GM19239 (cell line): ENCODE measurements at regions not wholly inside any gene's neighbourhood (a gene's known extent, or its start where the extent isn't known, plus 50 kb on each side); places are given as distances from the start of the nearest gene placed in this dataset.

Source experiments
- DNase-seq: peaks from one replicate; pipeline ENCODE4 v3.0.0; 2011; ENCODE audit warnings: low spot score; ENCODE audit not compliant: insufficient read length
- FAIRE-seq: peaks from 2 replicates; lab custom pipeline; 2011; peaks lifted over from hg19 to GRCh38; lab: Jason Lieb, UNC

DNA sequence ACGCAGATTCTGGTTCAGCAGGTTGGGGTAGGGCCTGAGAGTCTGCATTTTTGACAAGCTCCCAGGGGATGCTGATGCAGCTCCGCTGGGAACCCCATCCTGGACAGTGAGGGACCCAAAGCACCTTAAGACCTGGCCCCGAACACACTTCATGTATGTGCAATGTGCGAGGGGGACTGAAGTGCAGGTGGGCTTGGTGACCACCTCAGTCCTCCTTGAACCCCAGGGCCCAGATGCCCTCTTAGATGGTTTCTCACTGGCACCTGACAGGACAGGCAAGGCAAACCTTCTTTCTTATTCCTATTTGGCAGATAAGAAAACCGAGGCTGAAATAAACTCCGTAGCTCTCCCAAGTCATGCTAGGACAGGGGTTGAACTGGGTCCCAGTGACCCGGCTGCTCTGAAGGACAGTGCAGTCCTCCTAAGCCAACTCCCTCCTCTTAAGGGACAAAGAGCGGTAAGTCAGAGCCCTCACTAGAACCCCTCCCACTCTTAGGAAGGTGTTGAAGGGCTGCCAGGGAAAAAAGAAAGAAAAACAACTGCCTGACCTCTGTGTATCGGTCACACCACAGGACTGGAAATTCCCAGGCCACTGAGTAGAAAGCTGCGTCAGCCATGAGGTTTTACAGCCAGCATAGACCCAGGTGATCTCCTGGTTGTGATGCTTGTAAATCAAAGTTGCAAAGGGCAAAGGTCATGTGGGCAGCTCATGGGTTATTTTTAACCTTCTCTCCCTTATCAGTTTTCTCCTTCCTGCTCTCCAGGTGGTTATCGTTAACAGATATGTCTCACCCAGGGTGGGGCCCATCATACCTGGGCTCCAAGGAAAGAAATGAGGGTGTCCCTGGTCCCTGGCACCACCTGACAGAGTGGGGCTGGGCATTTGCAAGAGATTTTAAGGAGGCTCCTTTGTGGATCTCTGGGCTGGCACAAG lies 90.9 kb upstream of the SMNDC1 start:
- DNase-seq (peak; percentile 37), FAIRE-seq (peak; percentile 95)

DNA sequence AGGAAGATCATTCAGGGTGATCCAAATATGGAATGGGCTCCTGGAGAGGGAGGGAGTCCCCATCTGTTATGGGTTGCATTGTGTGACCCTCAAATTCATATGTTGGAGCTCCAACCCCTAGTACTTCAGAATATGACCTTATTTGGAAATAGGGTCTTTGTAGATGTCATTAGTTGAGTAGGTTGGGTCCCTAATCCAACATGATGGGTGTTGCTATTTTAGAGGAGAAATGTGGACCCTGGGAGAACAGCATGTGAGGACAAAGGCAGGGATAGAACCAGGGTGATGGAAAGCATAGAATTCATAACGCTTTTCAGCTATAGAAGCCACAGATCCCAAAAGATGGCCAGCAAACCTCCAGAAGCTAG lies 91.5 kb upstream of the SMNDC1 start:
- DNase-seq = no peak
- FAIRE-seq = no peak

- FAIRE-seq = no peak
Observed at GRCh38 chr10:110397856-110398255, 93.1 kb upstream of the SMNDC1 start.

GRCh38 chr10:110398419-110399105 lies 93.8 kb upstream of the SMNDC1 start:
- FAIRE-seq (no peak), DNase-seq (no peak)

More at GRCh38 chr10:110397856-110398255, 93.1 kb upstream of the SMNDC1 start:
- no peak for DNase-seq

- no peak for DNase-seq
- FAIRE-seq = no peak
Observed at GRCh38 chr10:110399106-110399964, 94.6 kb upstream of the SMNDC1 start.

- DNase-seq (no peak), FAIRE-seq (no peak)
Observed at GRCh38 chr10:110399965-110400933, 95.5 kb upstream of the SMNDC1 start.

DNA sequence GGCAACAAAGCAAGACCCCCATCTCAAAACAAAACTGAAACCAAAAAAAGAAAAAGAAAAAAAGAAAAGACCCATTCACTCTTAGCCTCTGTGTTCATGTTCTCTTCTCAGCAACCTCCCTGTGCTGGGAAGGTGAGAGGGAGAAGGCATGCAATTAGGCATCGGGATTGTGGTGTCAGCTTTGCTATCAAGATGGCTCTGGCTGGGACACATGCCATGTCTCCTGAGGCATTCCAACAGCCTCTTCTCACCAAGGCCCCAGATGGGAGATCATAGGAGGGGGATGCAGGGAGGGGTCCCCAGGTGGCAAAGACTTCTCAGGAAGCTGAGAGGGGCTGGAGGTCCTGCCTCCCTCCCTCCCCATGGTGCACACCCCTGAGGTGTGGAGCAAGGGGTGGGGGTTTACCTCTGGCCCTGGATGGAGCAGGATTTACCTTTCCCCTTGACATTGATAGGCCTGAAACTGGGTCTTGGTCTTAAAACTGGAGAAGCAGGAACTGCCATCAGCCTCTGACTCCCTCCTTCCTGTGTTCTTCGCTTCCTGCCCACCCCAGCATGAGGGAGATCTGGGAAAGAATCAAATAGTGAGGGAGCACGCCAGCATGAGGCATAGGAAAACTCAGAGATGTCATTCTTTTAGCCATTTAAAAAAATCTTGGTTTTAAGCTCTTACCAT lies 96.2 kb upstream of the DUSP5 start:
- no peak for FAIRE-seq
- DNase-seq = no peak

GRCh38 chr10:110402077-110402416 lies 95.7 kb upstream of the DUSP5 start:
- DNase-seq (no peak), FAIRE-seq (no peak)

- DNase-seq = no peak
- no peak for FAIRE-seq
Observed at GRCh38 chr10:110403593-110403992, 94.1 kb upstream of the DUSP5 start.

GRCh38 chr10:110404413-110404812 lies 93.3 kb upstream of the DUSP5 start:
- DNase-seq (no peak), FAIRE-seq (no peak)

- DNase-seq (no peak), FAIRE-seq (no peak)
Observed at GRCh38 chr10:110404825-110405224, 92.9 kb upstream of the DUSP5 start.

DNA sequence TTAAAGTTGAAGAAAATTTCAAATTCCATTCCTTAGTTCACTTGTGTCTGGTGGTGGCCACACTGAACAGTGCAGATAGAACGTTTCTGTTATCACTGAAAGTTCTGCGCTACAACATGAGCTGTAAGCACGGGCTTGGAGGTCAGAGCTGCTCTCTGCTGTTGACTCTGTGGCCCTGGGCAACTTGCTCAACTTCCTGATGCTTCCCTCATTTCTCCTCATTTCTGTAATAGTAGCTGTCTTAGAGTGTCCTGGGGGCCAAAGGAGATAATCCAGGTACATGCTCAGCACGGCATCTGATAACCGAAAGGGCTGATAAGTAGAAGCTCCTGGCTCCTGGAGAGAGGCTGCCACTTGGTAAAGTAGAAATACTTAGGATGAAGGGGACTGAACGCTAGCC lies 92.3 kb upstream of the DUSP5 start:
- FAIRE-seq (no peak), DNase-seq (no peak)

DNA sequence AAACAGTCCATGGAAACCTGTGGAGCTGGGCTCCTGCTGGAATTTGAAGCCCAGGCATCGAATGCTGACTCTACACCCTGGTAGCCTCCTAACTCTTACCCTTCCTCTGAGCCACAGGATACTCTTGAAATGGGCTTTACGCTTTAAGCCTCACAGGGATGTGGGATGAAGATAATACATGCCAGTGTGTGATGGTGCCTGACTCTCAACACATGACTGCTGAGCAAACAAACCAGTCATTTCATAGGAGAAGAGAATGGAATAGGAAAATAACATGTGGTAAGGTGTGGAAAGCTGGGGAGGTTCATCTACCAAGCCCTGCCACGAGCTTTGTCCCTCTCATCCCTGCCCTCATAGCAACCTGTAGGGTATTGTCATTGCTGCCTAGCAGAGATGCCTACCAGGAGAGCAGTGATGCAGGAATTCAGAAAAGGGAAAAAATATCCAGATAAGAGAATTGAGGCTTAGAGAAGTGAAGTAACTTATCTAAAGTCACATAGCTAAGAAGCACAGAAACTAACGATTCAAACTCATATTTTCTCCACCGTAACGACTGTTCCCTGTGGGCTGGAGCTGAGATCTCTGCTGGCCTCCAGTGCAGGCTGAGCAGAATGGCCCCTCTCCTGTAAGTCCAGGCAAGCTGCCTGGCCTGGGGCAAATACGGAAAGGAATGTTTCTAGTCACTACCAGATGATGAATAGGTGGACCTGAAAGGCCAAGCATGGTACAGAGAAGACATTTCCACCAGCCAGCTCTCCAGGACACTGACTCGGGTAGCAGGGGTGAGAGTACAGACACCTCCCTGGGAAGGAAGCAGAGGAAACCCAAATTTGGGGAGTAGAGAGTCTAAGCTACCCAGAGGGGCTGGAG lies 90.2 kb upstream of the DUSP5 start:
- no peak for FAIRE-seq
- DNase-seq = no peak

DNA sequence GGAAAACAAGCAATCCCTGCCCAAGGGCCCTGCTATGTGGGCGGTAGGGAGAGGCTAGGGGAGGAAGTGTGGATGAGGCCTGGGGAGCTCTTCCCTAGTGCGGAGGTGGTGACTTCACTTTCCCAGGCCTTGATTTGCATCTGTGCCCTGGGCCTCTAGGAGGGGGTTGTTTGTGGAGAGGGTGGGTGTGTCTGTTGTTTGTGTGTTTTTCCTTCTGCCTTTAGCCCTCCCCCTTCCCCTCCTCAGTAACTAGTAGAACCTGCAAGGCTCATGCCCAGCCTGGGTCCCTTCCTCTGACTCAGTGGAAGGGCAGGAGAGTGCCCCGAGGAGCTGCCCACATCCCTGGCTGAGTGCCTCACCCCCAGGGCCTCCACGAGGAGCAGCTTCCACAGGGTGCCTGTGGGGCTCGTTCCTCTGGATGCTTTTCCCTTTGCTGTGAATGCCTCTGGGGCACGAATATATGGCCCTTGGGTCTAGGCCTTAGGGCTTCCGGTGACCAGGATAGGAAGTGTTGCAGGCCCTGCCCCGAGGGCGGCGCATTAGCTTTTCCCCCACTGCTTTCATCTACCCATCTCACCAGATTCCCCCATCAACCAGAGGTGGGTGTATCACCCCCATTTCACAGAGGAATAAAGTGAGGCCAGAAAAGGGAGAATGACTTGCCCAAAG lies 89.4 kb upstream of the DUSP5 start:
- FAIRE-seq (peak; percentile 49), DNase-seq (no peak)

GRCh38 chr10:110408943-110409342 lies 88.8 kb upstream of the DUSP5 start:
- FAIRE-seq (no peak), DNase-seq (no peak)

GRCh38 chr10:110409488-110409887 lies 88.2 kb upstream of the DUSP5 start:
- FAIRE-seq (no peak), DNase-seq (no peak)

DNA sequence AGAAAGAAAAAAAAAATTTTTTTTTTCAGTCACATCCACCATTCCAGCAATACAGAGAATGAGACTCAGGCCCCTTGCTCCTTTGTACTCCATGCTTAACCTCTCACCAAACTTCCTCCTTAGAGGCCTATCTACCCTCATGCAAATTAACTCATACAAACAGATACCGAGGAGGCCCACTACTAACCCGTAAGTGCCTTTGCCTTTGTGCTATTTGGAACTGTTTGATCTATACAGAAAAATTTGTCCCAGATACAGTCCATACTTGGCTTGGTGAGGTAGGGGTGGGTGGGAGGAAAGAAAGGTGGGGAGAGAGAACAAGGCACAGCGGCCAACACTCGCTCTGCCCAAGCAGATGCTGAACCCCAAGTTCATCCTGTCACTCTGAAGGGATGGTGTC lies 87.8 kb upstream of the DUSP5 start:
- no peak for DNase-seq
- FAIRE-seq = peak; percentile 93
